GM19351 (cell line): ENCODE measurements at regions not wholly inside any gene's neighbourhood (a gene's known extent, or its start where the extent isn't known, plus 50 kb on each side); places are given as distances from the start of the nearest gene placed in this dataset.

Experiments
- ATAC-seq: cut with Tn5 transposase; IDR thresholded peaks from one replicate; pipeline ENCODE4 v1.9.1; 2021; ENCODE audit warnings: mild to moderate bottlenecking, moderate library complexity; ENCODE audit not compliant: unreplicated experiment

DNA sequence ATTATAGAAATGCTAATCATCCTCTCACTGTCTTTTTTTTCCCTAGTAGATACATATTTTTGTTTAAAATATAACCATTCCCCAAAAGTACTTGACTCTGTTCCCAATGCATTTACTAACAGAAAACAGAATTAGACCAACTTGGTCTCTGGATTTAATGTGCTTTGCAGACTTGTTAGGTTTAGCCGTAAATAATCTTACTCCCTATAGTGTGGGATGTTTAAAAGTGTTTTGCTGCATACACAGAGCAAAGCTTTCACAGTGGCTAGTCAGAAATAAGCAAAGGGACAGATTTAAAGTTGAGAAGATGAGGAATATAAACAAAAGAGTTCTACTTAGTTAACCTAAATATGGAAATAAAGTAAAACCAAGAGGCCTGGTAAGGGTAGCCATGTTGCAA, 527.5 kb downstream of the HDGFL1 start:
- no peak for ATAC-seq

DNA sequence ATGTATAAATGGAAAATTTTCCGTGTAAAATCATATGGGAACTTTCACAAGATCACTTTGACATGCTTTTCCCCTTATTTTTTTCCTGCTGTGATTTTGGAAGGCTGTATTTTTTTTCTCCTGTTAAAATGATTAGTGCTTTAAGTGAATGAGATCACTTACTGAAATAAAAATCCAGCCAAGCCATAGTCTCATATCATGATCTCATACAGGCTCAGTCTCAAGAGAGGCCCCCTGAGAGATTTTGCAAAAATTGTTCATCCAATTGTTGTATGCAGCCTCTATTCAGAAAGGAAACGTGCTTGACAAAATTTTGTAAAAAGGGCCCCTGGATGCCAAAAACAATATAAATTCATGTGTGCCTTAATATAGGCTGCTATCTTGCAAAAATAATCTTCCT, 528.2 kb downstream of the HDGFL1 start:
- no peak for ATAC-seq

- no peak for ATAC-seq
Observed at GRCh38 chr6:23106951-23107350, 537.6 kb downstream of the HDGFL1 start.

DNA sequence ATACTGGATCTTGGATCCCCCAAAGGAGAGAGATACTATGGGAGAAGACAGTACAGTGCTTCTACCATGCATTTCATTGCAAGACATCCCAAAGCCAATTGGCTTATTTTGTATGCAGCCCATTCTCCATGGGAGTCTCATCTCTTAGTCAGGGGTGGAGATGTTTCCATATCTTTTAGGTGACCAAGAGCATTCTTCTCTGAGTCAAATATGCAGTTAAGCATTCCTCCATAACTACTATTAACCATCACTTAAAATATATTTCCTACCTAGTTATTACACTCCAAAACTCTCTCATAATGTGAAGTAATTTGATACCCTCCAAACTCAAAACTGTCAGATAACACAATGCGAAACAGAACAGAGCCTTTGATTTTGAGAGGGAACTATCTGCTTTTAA, 542.6 kb downstream of the HDGFL1 start:
- no peak for ATAC-seq

DNA sequence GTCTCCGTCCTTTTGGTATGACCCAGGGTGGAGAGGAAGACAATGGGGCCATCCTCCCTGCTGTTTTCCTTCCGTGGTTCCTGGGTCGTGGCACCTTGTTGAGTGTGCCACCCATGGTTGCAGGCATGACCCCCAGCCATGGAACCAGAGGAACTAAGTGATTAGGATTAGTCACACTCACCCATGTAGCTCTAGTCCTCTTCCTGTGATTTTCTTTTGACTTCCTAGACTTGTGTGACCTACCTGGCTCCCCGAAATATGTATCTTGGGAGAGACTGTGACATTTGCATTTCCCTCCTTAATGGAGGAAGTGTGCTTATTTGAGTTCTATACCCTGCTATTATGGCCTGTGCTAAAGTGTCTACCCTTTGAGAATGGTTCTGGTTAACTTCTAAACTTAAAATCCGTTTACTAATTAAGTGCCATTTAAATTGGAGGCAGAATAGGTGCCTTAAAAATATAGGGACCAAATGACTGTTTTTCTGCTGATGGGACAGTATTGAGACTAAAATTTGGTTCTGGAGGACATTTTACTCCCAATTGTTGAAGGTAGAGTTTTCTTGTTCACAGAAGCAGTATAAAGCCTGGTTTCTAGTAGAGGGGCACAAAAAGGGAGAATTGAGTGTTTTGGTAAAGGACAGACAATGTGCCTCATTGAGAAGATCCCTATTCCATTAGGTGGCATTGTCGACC, 545.6 kb downstream of the HDGFL1 start:
- no peak for ATAC-seq

DNA sequence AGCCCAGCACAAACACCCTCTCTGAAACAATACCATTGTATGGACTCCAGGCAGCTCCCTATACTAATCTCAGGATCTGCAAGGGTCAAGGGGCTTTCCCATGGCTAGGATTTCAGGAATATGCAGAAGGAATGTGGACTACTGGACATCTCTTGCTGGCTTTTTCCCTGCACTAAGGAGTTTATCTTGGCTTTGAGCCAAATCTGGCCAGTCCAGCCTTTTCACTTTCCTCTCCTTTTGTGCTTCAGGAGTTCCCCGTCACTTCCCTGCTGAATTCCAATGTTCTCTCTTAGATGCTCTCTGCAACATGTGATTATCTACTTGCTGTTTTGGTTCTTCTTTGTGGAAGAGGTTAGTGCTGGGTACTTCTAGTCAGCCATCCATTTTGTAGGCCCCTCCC, 568.2 kb downstream of the HDGFL1 start:
- ATAC-seq = no peak

DNA sequence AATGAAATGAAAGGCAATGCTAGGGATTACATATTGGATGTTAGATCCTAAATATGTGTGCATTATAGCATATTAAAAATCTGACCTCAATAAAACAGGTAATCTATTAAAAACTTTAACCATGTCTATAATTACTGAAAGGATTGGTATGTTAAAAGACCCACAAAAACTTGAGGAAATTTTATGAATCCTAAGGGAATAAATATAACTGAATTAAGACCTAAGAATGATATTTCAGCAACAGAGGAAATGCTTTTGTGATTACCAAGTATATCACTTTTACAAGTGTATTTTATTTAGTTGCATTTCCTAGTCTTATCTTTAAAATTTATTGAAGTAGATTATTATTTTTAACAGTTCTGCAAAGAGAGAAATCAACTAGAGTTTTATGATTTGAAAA, 571.5 kb downstream of the HDGFL1 start:
- no peak for ATAC-seq

GRCh38 chr6:23145781-23146180, 576.4 kb downstream of the HDGFL1 start:
- no peak for ATAC-seq

DNA sequence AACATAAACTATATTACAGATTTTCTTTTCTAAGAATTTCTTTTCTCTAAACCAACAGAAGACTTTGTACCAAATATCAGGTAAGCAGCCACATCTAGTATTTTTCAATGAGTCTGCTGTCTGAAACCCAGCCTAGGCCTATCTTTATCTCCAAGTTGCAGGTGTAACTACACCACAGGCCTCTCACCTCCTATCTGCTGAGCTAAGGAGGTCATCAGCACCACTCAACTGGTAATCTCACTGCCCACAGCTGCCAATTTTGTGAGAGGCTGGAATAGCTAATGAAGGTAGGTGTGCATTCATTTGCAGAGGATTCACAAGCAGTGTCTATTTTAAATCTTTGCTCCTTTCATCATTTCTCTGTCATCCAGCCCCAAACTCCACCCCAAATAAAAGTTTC, 584.8 kb downstream of the HDGFL1 start:
- ATAC-seq = no peak

GRCh38 chr6:23170049-23170448, 600.7 kb downstream of the HDGFL1 start:
- no peak for ATAC-seq

- no peak for ATAC-seq
Observed at GRCh38 chr6:23173234-23173633, 603.9 kb downstream of the HDGFL1 start.

- no peak for ATAC-seq
Observed at GRCh38 chr6:23174781-23175361, 605.5 kb downstream of the HDGFL1 start.

DNA sequence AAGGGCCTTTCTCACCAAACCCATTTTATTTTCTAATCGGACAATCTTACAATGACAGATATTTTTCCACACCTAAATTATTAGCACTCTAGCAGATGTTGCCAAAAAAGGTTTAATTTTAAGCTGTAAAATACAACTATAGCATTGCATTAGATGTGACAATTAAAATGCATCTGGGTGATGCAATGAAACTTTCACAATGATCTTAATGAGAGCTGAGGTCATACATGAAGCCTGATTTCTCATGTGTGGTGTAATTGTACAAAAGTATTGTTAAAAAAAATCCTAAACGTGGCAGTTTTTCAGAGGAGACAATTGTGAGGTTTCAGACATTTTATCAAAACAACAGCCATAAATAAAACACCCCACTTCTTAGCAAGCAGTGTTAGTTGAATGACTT, 606.0 kb downstream of the HDGFL1 start:
- no peak for ATAC-seq

GRCh38 chr6:23176471-23176870, 607.1 kb downstream of the HDGFL1 start:
- ATAC-seq = no peak

DNA sequence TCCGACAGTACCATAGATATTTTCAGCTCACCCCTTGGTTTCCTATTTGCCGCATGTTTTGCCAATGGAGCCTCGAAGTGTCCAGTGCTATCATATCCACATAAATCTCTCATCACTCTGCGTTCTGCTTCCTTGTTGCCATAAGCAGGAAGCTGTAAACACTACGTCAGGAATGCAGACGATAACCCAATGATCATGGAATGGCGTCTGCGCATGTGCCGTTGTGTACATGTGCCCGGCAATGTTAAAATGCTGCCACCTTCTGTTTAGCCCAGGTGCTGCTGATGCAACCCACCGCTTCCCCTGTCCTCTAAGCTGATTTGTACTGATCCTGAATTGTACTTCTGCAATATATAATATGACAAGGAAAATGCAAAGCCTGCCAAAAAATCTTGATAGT, 607.5 kb downstream of the HDGFL1 start:
- no peak for ATAC-seq

DNA sequence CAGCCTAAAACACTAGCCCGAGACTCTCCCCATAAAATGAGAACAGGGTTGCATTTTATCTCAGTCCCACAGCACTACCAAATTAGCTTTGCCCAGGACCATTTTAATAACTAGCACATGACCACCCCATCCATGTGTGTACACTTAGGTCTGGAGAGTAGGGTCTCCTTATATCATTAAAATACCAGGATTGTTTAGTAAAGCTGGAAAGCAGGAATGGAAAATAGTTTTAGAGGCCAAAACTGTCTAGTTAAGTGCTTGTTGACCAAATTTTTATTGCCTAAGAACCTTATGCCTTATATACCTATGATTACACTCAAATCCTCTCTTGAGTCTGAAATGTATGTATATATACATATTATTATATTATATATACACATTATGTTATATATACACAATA, 608.4 kb downstream of the HDGFL1 start:
- no peak for ATAC-seq

DNA sequence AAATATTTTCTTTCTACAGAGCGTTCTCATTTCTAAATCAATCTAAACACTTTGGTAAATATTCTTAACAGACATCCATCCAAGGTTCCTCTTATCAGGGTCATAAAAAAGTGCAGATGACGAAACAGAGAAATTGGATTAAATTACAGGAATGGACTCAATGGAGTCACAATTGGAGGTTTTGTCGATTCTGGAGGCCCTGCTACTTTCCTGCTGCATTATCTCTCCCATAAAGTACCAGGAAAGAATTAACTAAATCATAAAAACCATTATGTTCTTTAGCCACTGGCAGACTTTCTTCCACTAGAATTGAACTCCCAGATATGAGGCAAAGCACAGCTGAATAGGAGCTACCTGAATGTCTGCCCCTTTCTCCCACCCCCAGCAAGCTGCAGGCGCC, 610.6 kb downstream of the HDGFL1 start:
- ATAC-seq = no peak

- ATAC-seq = no peak
Observed at GRCh38 chr6:23180504-23181293, 611.3 kb downstream of the HDGFL1 start.

DNA sequence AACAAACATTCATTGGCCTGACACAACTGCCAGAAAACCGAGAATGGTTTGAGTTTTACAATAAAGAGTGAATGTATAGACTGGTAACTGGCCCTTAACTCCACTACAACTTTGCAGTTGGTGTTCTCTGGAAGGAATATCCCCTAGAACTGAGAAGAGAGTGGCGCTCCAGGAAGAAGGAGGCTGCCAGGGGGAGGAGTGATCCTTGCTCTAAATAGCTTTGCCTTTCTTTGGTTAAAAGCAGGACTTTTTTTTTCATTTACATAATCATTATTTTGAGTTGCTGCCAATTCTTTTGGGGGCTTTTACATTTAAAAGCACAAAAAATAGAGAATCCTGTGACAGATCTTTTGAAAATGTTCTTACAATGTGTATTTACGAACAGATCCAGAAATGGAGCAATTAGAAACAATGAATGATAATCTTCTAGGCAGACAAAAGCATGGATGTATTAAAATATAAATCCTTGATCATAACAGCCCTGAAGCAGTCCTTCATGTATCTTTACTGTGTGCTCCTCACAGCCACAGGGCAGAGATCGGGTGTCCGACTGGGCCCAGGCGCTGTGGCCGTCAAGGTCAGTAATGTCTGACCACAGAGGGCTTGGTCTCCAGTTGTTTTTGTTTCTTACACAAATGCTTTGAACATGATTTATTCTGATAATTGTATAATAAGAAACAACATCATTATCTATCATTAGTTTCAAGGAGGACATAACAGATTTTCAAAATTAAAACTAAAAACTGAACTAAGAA, 612.2 kb downstream of the HDGFL1 start:
- no peak for ATAC-seq

- ATAC-seq = no peak
Observed at GRCh38 chr6:23183846-23184245, 614.5 kb downstream of the HDGFL1 start.

DNA sequence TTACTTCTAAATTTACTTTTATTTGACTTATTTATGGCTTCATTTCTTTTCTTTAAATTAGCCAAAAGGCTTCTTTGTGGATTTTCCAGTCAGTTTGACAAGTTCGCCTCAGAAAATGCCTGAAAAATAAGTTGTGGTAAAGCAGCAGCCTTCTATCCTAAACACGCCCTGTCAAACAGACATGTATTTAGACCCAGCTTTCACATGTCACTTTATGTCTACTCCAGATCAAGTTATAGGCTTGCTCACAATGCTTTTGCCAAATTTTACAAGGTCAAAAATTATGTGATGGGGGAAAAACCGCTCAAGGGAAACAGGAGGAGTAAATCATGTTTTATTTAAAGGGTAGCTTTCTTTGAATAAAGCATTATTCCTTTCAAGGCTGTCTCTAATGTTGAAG, 615.0 kb downstream of the HDGFL1 start:
- no peak for ATAC-seq

GRCh38 chr6:23195487-23195886, 626.1 kb downstream of the HDGFL1 start:
- ATAC-seq = no peak
